Esophagus (tissue), 2 donors: ENCODE measurements at regions not wholly inside any gene's neighbourhood (a gene's known extent, or its start where the extent isn't known, plus 50 kb on each side); places are given as distances from the start of the nearest gene placed in this dataset.

ENCODE experiments used
- H3K27ac ChIP-seq, 2 donors: one replicate each; pipeline ENCODE4 v1.5.1; 2013; ENCODE audit warnings: low read depth in 2 of 2, mild to moderate bottlenecking in 2 of 2, inconsistent platforms in 1 of 2, low read length in 1 of 2, moderate library complexity in 1 of 2
- H3K27me3 ChIP-seq, 2 donors: one replicate each; pipeline ENCODE4 v1.6.1; 2013; ENCODE audit warnings: low read length in 2 of 2, control low read depth in 1 of 2, mild to moderate bottlenecking in 1 of 2; ENCODE audit not compliant: insufficient read depth in 2 of 2, control insufficient read depth in 1 of 2
- H3K36me3 ChIP-seq, 2 donors: one replicate each; pipeline ENCODE4 v1.6.1; 2013; ENCODE audit warnings: low read length in 1 of 2; ENCODE audit not compliant: control insufficient read depth in 2 of 2, insufficient read depth in 2 of 2
- H3K4me1 ChIP-seq, 2 donors: one replicate each; pipeline ENCODE4 v1.6.1; 2013; ENCODE audit warnings: low read length in 1 of 2; ENCODE audit not compliant: control insufficient read depth in 2 of 2, insufficient read depth in 2 of 2
- H3K4me3 ChIP-seq, 2 donors: one replicate each; pipeline ENCODE4 v1.5.1; 2013; ENCODE audit warnings: low read length in 2 of 2, mild to moderate bottlenecking in 2 of 2, low read depth in 1 of 2, moderate library complexity in 1 of 2
- H3K9me3 ChIP-seq, 2 donors: one replicate each; pipeline ENCODE4 v1.6.1; 2013; ENCODE audit warnings: mild to moderate bottlenecking in 2 of 2, low read depth in 1 of 2, low read length in 1 of 2, moderate library complexity in 1 of 2; ENCODE audit not compliant: control insufficient read depth in 2 of 2, insufficient read depth in 1 of 2
- WGBS, 2 donors: extraction: QIAGEN DNeasy Blood & Tissue Kit; methylation state at CpG; one replicate each; pipeline ENCODE4 v1.1.7; 2013; 5-methylcytosine and 5-hydroxymethylcytosine counted together
- donor health status: healthy with polysubstance abuse.
- donor health status: Bipolar disorder and iron deficiency.

DNA sequence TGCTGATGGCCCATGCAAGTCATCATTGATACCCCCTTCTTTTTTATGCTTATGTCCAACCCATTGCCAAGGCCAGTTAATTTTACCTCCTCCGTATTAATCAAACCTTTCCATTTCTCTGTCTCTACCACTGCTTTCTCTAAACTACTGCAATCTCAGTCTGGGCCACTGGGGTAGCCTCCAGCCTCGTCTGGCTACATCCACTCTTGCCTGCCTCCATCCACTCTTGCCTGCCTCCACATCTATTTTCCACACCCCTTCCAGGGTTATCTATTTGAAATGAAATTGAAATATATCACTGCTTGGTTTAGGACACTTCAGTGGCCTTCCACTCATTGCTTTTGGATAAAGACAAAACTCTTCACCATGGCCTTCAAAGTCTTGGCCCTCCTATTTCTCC lies 425.3 kb upstream of the CLINT1 start:
- WGBS, 2 donors: 76 to 79% methylated on average over 2 of the region's 2 CpGs
- H3K27ac ChIP-seq: no peak overlapping the region
- no peaks in the 10 kb centered on the region for H3K27me3 ChIP-seq

DNA sequence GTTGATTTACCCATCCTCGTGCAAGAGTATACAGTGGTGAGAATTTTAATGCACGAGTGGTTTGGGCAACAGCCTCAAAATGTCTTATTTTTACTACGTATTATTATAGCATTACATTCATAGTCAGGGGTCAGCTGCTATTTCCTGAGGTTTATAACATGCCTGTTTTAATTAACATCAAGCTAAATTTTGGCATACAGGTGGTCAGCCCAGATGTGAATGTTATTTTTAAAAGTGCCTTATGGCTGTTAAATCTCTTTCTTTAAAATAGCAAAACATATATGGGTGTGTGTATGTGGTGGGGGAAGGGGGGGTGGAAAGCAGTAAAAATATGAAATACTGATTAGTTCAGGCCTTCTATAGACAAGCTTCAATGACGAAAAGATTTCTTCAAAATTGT lies 424.5 kb upstream of the CLINT1 start:
- no peak overlapping the region for H3K4me3 ChIP-seq
- no peaks in the 10 kb centered on the region for H3K27me3 ChIP-seq
- no peaks in the 10 kb centered on the region for H3K4me1 ChIP-seq
- H3K36me3 ChIP-seq: no peaks in the 10 kb centered on the region
- H3K27ac ChIP-seq: no peak overlapping the region
- no peaks in the 10 kb centered on the region for H3K9me3 ChIP-seq
- 78 to 81% methylated on average over 4 of the region's 4 CpGs for WGBS, 2 donors

More for the DNA sequence above, 425.3 kb upstream of the CLINT1 start:
- Histone ChIP-seq H3K4me3 (no peak overlapping the region), H3K36me3 (no peaks in the 10 kb centered on the region), H3K9me3 (no peaks in the 10 kb centered on the region), H3K4me1 (no peaks in the 10 kb centered on the region)

DNA sequence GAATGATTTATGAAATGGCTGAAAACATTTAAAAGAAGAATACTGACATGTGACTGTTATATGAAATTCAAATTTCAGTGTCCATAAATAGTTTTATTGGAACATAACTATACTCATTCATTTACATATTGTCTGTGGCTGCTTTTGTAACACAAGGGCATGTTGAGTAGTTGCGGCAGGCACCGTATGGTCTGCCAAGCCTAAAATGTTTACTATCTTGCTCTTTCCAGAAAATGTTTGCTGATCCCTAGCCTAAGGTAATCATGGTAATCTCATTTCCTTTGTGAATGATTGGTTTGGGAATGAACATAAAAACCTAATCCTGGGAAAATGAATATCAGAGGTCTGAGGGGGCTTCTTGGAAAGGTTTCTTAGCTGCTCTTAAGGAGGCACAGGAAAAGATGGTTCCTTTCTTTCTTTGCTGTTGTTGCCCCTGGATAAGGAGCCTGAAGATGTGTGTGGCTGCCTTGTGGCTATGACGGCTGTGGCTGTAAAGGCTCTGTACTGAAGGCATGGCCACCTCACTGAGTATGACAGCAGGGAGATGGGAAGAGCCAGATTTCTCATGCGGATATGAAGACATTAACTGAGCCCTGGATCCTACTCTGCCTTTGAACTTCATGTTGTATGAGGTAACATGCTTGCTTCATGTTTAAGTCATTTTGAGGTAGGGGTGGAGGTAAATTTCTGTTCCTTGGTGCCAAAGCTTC lies 419.4 kb upstream of the CLINT1 start:
- Histone ChIP-seq H3K4me1 (no peaks in the 10 kb centered on the region), H3K27me3 (no peaks in the 10 kb centered on the region), H3K4me3 (no peak overlapping the region), H3K36me3 (no peaks in the 10 kb centered on the region), H3K27ac (no peak overlapping the region), H3K9me3 (no peaks in the 10 kb centered on the region)
- WGBS, 2 donors: 85 to 88% methylated on average over 4 of the region's 4 CpGs

DNA sequence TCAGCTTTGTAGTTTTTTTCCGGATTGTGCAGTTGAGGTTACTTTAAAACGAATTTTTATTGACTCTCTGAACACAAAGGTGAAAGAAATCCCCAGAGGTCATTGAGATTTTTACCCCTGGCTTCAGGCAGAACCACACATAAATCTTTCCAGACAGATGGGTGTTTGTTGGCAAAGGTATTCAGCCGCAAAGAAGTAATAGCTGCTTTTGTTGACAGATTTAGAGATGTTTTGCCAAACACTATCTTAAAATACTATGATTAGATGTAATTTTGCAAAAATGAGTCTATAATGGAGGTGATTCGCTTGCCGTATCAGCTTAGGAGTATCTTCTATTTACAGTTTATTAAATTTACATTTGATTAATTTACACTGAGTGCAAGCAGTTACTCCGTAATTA lies 418.3 kb upstream of the CLINT1 start:
- WGBS, 2 donors: 73 to 77% methylated on average over 6 of the region's 6 CpGs
- H3K4me1 ChIP-seq: no peaks in the 10 kb centered on the region

DNA sequence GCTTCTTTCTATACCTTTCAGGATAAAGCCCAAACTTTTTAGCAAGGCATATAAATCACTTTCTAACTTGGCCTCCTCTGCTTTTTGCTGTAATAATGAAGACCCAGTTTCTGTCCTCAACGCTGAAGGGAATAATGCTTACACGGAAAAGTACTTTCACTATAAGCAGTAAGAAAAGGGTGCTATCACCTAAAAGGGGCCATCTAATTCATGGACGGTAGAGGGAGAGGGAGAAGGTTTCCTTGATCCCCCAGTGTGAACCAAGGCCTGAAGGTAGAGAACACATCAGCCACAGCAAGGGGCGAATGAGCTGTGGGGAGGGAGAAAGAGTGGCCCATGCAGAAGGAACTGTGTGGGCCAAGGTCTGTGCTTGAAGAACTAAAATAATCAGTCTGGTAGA lies 417.7 kb upstream of the CLINT1 start:
- Histone ChIP-seq H3K4me3 (no peak overlapping the region), H3K4me1 (no peaks in the 10 kb centered on the region), H3K9me3 (no peaks in the 10 kb centered on the region), H3K27ac (no peak overlapping the region), H3K36me3 (no peaks in the 10 kb centered on the region), H3K27me3 (no peaks in the 10 kb centered on the region)
- WGBS, 2 donors: 82 to 85% methylated on average over 4 of the region's 4 CpGs

More for the DNA sequence above, 418.3 kb upstream of the CLINT1 start:
- no peaks in the 10 kb centered on the region for H3K36me3 ChIP-seq
- H3K4me3 ChIP-seq: no peak overlapping the region
- H3K27me3 ChIP-seq: no peaks in the 10 kb centered on the region
- no peaks in the 10 kb centered on the region for H3K9me3 ChIP-seq
- H3K27ac ChIP-seq: no peak overlapping the region

DNA sequence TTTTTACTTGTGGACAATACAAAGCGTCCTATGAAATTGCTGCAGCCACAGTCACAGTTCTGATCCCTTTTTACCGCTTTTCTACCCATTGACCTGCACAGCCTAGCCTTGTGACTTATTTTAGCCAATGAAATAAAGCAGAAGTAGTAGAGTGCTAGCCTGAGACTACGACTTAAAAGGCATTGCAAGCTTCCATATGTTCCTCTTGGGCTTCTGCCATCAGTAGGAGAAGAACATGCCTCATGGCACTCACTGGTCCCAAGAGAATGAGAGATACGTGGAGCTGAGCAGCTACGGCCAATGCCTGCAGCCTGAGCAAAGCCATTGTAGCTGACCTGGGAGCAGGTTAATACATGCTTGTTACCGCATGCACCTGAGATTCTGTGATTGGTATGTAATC lies 416.6 kb upstream of the CLINT1 start:
- H3K27me3 ChIP-seq: no peaks in the 10 kb centered on the region
- H3K4me3 ChIP-seq: no peak overlapping the region
- H3K27ac ChIP-seq: no peak overlapping the region
- no peaks in the 10 kb centered on the region for H3K4me1 ChIP-seq
- 75 to 86% methylated on average over 6 of the region's 6 CpGs for WGBS, 2 donors
- no peaks in the 10 kb centered on the region for H3K9me3 ChIP-seq
- H3K36me3 ChIP-seq: no peaks in the 10 kb centered on the region

DNA sequence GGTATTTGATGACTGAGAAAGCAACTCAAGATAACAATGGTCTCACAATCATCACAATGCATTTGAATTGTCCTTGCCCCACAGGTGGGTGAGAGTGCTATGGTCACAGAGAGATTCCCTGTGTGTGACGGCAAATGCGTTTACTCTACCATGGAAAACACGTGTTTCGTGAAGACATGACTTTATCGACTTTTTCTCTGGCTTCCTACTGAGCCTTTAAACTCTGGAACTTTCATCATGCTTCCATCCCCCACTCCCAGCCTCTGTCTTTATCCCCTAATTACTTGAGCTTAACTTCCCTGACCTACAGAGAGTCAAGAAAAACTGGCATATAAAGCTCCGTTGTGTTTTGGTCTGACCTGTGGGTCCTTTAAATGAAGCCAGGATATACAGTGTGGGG lies 414.1 kb upstream of the CLINT1 start:
- H3K9me3 ChIP-seq: no peaks in the 10 kb centered on the region
- H3K27ac ChIP-seq: no peak overlapping the region
- WGBS, 2 donors: 56 to 62% methylated on average over 6 of the region's 6 CpGs
- H3K27me3 ChIP-seq: no peaks in the 10 kb centered on the region
- H3K36me3 ChIP-seq: no peaks in the 10 kb centered on the region
- no peak overlapping the region for H3K4me3 ChIP-seq
- H3K4me1 ChIP-seq: no peaks in the 10 kb centered on the region

DNA sequence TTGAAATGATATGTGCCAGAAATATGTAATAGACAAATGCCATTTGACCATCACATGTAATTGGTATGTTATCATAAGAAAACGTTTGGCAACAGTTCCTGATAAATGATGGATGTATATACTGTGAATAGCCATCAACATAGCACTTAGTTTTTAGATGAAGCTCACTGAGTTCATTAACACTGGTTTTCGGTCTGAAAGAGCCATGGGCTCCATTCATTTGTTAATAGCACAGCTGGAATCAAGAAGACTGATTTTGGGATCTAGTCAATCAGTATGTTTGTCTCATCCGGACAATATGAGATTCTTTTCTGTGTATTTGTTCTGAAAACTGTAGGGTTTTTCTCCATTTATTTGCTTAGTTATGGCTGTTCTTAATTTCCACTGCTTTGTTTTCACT lies 413.5 kb upstream of the CLINT1 start:
- Histone ChIP-seq H3K36me3 (no peaks in the 10 kb centered on the region), H3K4me3 (no peak overlapping the region), H3K4me1 (no peaks in the 10 kb centered on the region), H3K9me3 (no peaks in the 10 kb centered on the region), H3K27ac (no peak overlapping the region), H3K27me3 (no peaks in the 10 kb centered on the region)
- 57% methylated on average over 3 of the region's 3 CpGs for WGBS, 2 donors

DNA sequence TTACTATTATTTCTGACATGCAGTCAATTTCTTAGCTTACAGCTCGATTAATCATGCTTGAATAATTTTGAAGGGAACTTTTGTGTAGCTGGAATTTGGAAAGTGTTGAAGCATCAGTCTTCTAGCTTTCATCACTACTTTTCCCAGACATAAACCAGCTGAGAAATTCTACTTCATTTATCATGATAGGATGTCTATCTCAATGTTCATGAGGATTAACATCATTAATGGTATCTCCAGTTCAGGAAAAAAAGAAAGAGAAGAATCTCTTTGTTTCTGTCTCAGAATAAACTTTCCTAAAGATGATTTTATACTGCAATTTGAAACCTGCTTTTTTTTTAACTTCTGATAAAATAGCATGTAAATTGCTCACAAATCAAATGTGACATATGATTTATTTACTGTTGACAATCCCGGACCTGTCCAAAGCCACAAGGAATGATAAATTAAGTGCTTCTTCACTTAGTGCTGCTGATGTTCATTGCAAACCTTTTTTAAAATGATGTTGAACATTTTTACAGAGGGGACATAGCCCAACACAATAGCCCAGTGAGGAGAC lies 412.1 kb upstream of the CLINT1 start:
- Histone ChIP-seq H3K4me3 (no peak overlapping the region), H3K9me3 (no peaks in the 10 kb centered on the region), H3K4me1 (no peaks in the 10 kb centered on the region), H3K27me3 (no peaks in the 10 kb centered on the region), H3K27ac (no peak overlapping the region), H3K36me3 (no peaks in the 10 kb centered on the region)
- 44 to 52% methylated on average over 2 of the region's 2 CpGs for whole genome bisulfite sequencing, 2 donors

DNA sequence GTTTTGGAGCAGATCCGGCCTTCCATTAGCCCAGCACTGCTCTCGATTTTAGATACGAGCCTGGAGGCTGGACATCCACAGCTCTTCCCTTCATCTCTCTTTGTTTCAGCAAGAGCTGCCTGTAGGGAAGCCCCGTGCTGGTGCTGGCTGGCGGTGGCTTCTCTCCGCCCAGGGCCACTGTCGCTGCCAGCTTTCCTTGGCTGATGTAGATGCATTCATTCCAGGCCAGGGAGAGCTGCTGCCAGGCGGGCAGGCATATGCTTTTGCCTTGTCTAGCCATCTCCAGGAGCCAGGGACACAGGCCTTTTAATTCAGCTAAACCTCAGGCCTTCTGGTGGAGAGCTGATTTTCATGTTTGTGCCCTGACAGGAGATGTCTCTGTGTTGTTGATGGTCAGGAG lies 409.3 kb upstream of the CLINT1 start:
- 83 to 87% methylated on average over 8 of the region's 8 CpGs for WGBS, 2 donors
- H3K4me3 ChIP-seq: no peak overlapping the region
- H3K9me3 ChIP-seq: no peaks in the 10 kb centered on the region
- H3K36me3 ChIP-seq: no peaks in the 10 kb centered on the region
- no peak overlapping the region for H3K27ac ChIP-seq
- no peaks in the 10 kb centered on the region for H3K27me3 ChIP-seq
- no peaks in the 10 kb centered on the region for H3K4me1 ChIP-seq
